ENCODE measurements at regions not wholly inside any gene's neighbourhood (a gene's known extent, or its start where the extent isn't known, plus 50 kb on each side); places are given as distances from the start of the nearest gene placed in this dataset.

GRCh38 chr5:118441034-118441433 is 547.3 kb downstream of the DTWD2 start:
- TF ChIP-seq POLR2A (IDR thresholded peaks at IDR 0.05), result no peak
- TF ChIP-seq, protein P1, sequence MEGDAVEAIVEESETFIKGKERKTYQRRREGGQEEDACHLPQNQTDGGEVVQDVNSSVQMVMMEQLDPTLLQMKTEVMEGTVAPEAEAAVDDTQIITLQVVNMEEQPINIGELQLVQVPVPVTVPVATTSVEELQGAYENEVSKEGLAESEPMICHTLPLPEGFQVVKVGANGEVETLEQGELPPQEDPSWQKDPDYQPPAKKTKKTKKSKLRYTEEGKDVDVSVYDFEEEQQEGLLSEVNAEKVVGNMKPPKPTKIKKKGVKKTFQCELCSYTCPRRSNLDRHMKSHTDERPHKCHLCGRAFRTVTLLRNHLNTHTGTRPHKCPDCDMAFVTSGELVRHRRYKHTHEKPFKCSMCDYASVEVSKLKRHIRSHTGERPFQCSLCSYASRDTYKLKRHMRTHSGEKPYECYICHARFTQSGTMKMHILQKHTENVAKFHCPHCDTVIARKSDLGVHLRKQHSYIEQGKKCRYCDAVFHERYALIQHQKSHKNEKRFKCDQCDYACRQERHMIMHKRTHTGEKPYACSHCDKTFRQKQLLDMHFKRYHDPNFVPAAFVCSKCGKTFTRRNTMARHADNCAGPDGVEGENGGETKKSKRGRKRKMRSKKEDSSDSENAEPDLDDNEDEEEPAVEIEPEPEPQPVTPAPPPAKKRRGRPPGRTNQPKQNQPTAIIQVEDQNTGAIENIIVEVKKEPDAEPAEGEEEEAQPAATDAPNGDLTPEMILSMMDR (IDR thresholded peaks at IDR 0.05 in 8 of 11, conservative IDR thresholded peaks at IDR 0.05 in 3 of 11), result no peak

Measured in spleen (tissue), 7 donors.